LNCAP (cell line): ENCODE measurements at regions not wholly inside any gene's neighbourhood (a gene's known extent, or its start where the extent isn't known, plus 50 kb on each side); places are given as distances from the start of the nearest gene placed in this dataset.

Experiments used
- TF ChIP-seq, protein P1 (sequence below): fragments of 450-650 bp; IDR thresholded peaks from 2 replicates; pipeline ENCODE4 v1.5.1; 2017; ENCODE audit warnings: mild to moderate bottlenecking

DNA sequence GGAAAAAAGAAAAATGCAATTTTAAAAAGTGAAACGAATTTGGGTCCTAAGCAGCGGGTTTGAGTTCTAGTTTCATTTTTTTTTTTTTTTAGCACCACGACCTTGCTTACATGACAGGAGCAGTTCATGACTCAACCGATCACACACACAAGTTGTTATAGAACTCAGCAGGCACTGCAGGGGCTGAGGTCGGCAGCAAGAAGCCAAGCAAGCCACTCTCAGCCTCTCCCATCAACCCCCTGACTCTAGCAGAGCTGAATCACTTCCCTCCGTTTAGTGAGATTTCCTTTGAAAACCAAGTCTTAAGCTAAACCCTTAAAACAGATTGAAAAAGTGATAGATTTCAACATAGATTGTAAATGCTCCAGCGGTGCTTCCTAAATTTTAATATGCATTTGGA is 520.8 kb downstream of the HAPSTR1 start:
- TF ChIP-seq, protein P1, sequence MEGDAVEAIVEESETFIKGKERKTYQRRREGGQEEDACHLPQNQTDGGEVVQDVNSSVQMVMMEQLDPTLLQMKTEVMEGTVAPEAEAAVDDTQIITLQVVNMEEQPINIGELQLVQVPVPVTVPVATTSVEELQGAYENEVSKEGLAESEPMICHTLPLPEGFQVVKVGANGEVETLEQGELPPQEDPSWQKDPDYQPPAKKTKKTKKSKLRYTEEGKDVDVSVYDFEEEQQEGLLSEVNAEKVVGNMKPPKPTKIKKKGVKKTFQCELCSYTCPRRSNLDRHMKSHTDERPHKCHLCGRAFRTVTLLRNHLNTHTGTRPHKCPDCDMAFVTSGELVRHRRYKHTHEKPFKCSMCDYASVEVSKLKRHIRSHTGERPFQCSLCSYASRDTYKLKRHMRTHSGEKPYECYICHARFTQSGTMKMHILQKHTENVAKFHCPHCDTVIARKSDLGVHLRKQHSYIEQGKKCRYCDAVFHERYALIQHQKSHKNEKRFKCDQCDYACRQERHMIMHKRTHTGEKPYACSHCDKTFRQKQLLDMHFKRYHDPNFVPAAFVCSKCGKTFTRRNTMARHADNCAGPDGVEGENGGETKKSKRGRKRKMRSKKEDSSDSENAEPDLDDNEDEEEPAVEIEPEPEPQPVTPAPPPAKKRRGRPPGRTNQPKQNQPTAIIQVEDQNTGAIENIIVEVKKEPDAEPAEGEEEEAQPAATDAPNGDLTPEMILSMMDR: no peak

DNA sequence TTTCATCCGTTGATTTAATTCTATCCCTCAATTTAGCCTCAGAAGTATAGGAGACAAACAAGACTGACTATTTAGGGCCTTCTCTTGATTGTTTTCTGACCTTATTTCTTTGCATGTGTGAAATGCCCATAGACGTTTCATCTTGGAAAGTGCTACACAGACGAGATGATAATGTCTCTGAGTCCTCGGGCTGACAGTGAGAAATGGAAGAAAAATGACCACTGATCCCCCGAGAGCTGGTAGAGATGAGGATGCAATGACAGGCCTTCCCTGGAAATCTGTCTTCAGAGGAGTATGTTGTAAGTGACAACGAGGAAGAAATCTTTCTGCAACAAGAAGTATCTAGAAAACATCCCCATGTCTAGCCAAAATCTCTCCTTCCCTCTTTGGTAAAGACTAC is 522.9 kb downstream of the HAPSTR1 start:
- TF ChIP-seq, protein P1: no peak

DNA sequence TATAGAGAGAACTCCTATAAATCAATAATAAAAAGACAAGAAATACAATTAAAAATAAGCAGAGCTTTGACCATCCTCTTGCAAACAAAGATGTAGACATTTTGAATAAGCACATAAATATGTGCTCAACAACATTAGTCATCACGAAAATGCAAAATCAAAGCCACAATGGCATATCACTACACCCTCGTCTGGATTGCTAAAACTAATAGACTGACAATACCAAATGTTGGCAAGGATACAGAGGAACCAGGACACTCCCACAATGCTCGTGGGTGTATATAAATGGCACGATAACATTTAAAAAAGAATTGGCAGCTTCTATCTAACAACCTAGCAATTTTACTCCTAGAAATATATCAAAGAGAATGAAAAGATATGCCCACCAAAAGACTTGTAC is 530.8 kb downstream of the HAPSTR1 start:
- TF ChIP-seq, protein P1: no peak

DNA sequence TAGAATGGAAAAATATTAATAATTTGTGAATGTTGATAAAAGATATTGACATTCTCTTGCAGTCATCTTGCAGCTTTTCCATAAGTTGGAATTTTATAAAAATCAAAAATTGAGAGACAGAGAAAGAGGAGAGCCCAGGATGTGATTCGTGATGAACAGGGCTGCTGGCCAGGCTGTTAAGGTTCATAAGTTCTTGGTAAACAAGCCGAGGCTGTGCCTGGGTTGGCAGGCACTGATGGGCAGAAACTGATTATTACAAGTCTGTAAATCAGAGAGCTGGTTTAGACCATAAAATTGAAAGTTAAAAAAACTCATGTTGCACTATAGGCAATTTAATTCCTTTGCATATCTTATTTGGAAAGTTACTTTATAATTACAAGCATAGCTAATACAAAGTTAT is 533.7 kb downstream of the HAPSTR1 start:
- TF ChIP-seq, protein P1: no peak

DNA sequence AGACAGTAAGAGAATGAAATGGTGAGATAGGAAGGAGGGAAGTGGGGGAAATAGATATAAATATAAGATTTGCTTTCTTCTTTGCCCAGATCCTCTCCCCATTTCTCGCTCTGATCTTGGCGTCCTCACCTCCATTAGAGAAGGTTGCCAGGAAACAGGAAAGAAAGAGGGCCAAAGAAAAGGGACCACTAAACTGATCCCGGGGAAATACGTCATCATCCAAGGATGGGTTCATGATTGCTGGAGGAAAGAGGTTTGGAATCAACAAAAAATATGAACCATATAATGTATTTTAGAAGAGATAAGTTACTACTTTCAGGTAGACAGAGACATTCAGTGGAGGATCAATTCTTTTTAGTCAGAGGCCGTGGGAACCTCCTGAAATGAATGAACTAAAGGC is 536.0 kb downstream of the HAPSTR1 start:
- TF ChIP-seq, protein P1: no peak

DNA sequence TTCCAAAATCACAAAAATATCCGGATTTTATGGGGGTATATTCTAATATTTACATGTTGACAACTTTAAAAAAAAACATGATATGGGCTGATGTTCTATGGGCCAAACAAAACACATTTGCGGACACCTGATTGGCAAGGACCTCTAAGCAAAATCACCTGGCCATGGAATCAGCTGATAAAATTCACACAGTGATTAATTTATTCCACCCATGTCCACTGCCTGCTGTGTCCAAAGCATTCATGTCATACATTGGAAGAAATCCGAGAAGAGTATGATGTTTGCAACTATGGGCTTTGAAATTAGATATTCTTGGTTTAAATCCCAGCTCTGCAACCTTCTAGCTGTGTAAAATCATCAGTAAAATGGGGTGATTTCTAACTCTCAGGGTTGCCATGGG is 538.7 kb downstream of the HAPSTR1 start:
- TF ChIP-seq, protein P1: no peak

DNA sequence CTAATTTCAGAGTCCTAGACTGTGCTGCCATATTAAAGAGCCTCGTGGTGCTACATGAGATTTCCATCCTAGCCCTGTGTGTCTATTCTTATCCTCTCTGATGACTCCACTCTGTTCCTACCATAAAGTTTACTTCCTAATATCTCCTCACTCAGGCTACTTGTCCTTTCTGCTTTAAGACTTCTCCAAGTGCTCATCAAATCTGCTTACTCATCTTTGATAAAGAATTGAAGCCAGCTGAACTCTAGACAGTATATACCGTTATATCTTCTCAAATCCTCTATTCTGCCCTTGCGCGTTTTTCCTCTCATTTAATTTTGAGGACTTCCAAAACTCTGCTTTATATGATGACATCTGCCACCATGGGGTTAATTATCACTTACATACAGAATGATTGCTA is 539.5 kb downstream of the HAPSTR1 start:
- TF ChIP-seq, protein P1: no peak

DNA sequence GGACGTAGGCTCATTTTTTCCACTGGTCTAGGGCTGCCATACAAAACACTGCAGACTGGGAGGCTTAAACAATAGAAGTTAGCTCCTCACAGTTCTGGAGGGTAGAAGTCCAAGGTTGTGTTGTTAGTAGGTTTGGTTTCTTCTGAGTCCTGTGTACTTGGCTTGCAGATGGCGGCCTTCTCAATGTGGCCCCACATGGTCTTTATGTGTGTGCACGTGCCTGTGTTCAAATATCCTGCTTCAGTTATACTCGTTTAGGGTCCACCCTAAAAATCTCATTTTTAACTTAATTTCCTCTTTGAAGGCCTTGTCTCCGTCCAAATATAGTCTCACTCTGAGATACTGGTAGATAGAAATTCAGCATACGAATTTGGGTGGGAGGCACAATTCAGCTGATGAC is 542.4 kb downstream of the HAPSTR1 start:
- TF ChIP-seq, protein P1: no peak
